ENCODE measurements at regions not wholly inside any gene's neighbourhood (a gene's known extent, or its start where the extent isn't known, plus 50 kb on each side); places are given as distances from the start of the nearest gene placed in this dataset.
"Not testable (repeated sequence)": the region's sequence is repeated elsewhere in the genome, so short reads cannot be mapped to it uniquely, and the experiment has no call there.

GRCh38 chr2:228367356-228367755 is 185.9 kb upstream of the SPHKAP start:
- Histone ChIP-seq H3K4me1 (ENCODE audit: control insufficient read depth in 2 of 2, insufficient read depth in 2 of 2, low read length in 2 of 2) (no peaks in the 10 kb centered on the region), H3K4me3 (ENCODE audit: low read length in 2 of 2) (no peak overlapping the region), H3K9ac (ENCODE audit: low read depth in 1 of 2, low read length in 2 of 2) (no peak overlapping the region), H3K36me3 (ENCODE audit: control insufficient read depth in 2 of 2, insufficient read depth in 2 of 2, low read length in 2 of 2) (no peaks in the 10 kb centered on the region), H3K9me3 (ENCODE audit: control insufficient read depth in 2 of 2, low read length in 2 of 2) (no peaks in the 10 kb centered on the region), H3K27ac (ENCODE audit: low read depth in 2 of 2, low read length in 2 of 2) (no peak overlapping the region), H3K27me3 (ENCODE audit: control insufficient read depth in 2 of 2, insufficient read depth in 2 of 2, low read length in 2 of 2) (no peaks in the 10 kb centered on the region)

DNA sequence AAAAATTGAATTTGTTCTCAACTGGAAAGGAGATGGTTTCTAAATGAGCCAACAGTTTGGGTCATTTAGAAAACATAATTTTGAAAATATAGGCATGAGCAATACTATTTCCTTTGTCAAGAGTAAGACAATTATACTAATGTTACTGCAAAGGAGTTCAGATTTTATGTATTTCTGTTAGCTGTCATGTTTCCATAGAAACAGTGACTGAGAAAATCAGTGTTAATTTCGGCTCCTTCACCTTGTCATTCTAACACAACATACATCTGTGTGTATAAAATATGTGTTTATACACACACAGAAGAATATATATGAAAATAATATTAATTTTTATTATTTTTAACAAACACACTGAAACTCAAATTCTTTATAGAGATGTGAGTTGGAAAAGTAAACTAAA is 178.0 kb upstream of the SPHKAP start:
- H3K9ac ChIP-seq (ENCODE audit: low read depth in 1 of 2, low read length in 2 of 2): no peak overlapping the region
- no peak overlapping the region for H3K27ac ChIP-seq (ENCODE audit: low read depth in 2 of 2, low read length in 2 of 2)
- no peak overlapping the region for H3K4me3 ChIP-seq (ENCODE audit: low read length in 2 of 2)
- no peaks in the 10 kb centered on the region for H3K36me3 ChIP-seq (ENCODE audit: control insufficient read depth in 2 of 2, insufficient read depth in 2 of 2, low read length in 2 of 2)
- H3K27me3 ChIP-seq (ENCODE audit: control insufficient read depth in 2 of 2, insufficient read depth in 2 of 2, low read length in 2 of 2): no peaks in the 10 kb centered on the region
- no peaks in the 10 kb centered on the region for H3K4me1 ChIP-seq (ENCODE audit: control insufficient read depth in 2 of 2, insufficient read depth in 2 of 2, low read length in 2 of 2)
- H3K9me3 ChIP-seq (ENCODE audit: control insufficient read depth in 2 of 2, low read length in 2 of 2): no peaks in the 10 kb centered on the region

- Histone ChIP-seq H3K9me3 (ENCODE audit: control insufficient read depth in 2 of 2, low read length in 2 of 2) (no peaks in the 10 kb centered on the region), H3K9ac (ENCODE audit: low read depth in 1 of 2, low read length in 2 of 2) (no peak overlapping the region), H3K27ac (ENCODE audit: low read depth in 2 of 2, low read length in 2 of 2) (no peak overlapping the region), H3K27me3 (ENCODE audit: control insufficient read depth in 2 of 2, insufficient read depth in 2 of 2, low read length in 2 of 2) (no peaks in the 10 kb centered on the region), H3K4me1 (ENCODE audit: control insufficient read depth in 2 of 2, insufficient read depth in 2 of 2, low read length in 2 of 2) (no peaks in the 10 kb centered on the region), H3K36me3 (ENCODE audit: control insufficient read depth in 2 of 2, insufficient read depth in 2 of 2, low read length in 2 of 2) (no peaks in the 10 kb centered on the region), H3K4me3 (ENCODE audit: low read length in 2 of 2) (no peak overlapping the region)
Measured at GRCh38 chr2:228355897-228356296, 174.4 kb upstream of the SPHKAP start.

- not testable (repeated sequence) for H3K9ac ChIP-seq (ENCODE audit: low read depth in 1 of 2, low read length in 2 of 2); H3K4me1 ChIP-seq (ENCODE audit: control insufficient read depth in 2 of 2, insufficient read depth in 2 of 2, low read length in 2 of 2); H3K36me3 ChIP-seq (ENCODE audit: control insufficient read depth in 2 of 2, insufficient read depth in 2 of 2, low read length in 2 of 2); H3K27ac ChIP-seq (ENCODE audit: low read depth in 2 of 2, low read length in 2 of 2); H3K4me3 ChIP-seq (ENCODE audit: low read length in 2 of 2); H3K9me3 ChIP-seq (ENCODE audit: control insufficient read depth in 2 of 2, low read length in 2 of 2); H3K27me3 ChIP-seq (ENCODE audit: control insufficient read depth in 2 of 2, insufficient read depth in 2 of 2, low read length in 2 of 2)
Measured at GRCh38 chr2:228352980-228353379, 171.5 kb upstream of the SPHKAP start.

- no peaks in the 10 kb centered on the region for H3K27me3 ChIP-seq (ENCODE audit: control insufficient read depth in 2 of 2, insufficient read depth in 2 of 2, low read length in 2 of 2)
- H3K9ac ChIP-seq (ENCODE audit: low read depth in 1 of 2, low read length in 2 of 2): no peak overlapping the region
- H3K27ac ChIP-seq (ENCODE audit: low read depth in 2 of 2, low read length in 2 of 2): no peak overlapping the region
- no peaks in the 10 kb centered on the region for H3K36me3 ChIP-seq (ENCODE audit: control insufficient read depth in 2 of 2, insufficient read depth in 2 of 2, low read length in 2 of 2)
- no peak overlapping the region for H3K4me3 ChIP-seq (ENCODE audit: low read length in 2 of 2)
- no peaks in the 10 kb centered on the region for H3K9me3 ChIP-seq (ENCODE audit: control insufficient read depth in 2 of 2, low read length in 2 of 2)
- no peaks in the 10 kb centered on the region for H3K4me1 ChIP-seq (ENCODE audit: control insufficient read depth in 2 of 2, insufficient read depth in 2 of 2, low read length in 2 of 2)
Measured at GRCh38 chr2:228352048-228352447, 170.6 kb upstream of the SPHKAP start.

- no peaks in the 10 kb centered on the region for H3K9me3 ChIP-seq (ENCODE audit: control insufficient read depth in 2 of 2, low read length in 2 of 2)
- no peaks in the 10 kb centered on the region for H3K36me3 ChIP-seq (ENCODE audit: control insufficient read depth in 2 of 2, insufficient read depth in 2 of 2, low read length in 2 of 2)
- no peak overlapping the region for H3K9ac ChIP-seq (ENCODE audit: low read depth in 1 of 2, low read length in 2 of 2)
- no peaks in the 10 kb centered on the region for H3K27me3 ChIP-seq (ENCODE audit: control insufficient read depth in 2 of 2, insufficient read depth in 2 of 2, low read length in 2 of 2)
- H3K4me3 ChIP-seq (ENCODE audit: low read length in 2 of 2): no peak overlapping the region
- H3K27ac ChIP-seq (ENCODE audit: low read depth in 2 of 2, low read length in 2 of 2): no peak overlapping the region
- no peaks in the 10 kb centered on the region for H3K4me1 ChIP-seq (ENCODE audit: control insufficient read depth in 2 of 2, insufficient read depth in 2 of 2, low read length in 2 of 2)
Measured at GRCh38 chr2:228348516-228349064, 167.1 kb upstream of the SPHKAP start.

DNA sequence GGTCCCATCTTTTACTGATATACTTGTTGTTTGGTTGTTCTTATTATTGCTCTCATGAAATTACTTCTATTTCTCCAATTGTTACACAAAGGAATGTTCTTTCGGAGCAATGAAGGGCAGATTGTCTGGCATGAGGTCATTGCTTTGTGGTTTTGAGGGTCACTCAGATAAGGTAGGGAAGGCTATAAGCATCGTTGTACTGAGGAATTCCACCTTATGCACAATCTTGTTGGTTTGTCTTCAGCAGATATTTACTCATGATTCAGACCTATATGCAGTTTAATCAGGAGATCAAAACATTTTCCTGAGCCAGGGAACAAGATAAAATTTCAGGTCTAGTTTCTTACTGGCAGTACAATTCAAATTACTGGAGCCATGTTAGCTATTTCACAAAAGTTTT is 163.0 kb upstream of the SPHKAP start:
- Histone ChIP-seq H3K27ac (ENCODE audit: low read depth in 2 of 2, low read length in 2 of 2) (no peak overlapping the region), H3K9me3 (ENCODE audit: control insufficient read depth in 2 of 2, low read length in 2 of 2) (no peaks in the 10 kb centered on the region), H3K9ac (ENCODE audit: low read depth in 1 of 2, low read length in 2 of 2) (no peak overlapping the region), H3K4me1 (ENCODE audit: control insufficient read depth in 2 of 2, insufficient read depth in 2 of 2, low read length in 2 of 2) (no peaks in the 10 kb centered on the region), H3K4me3 (ENCODE audit: low read length in 2 of 2) (no peak overlapping the region), H3K36me3 (ENCODE audit: control insufficient read depth in 2 of 2, insufficient read depth in 2 of 2, low read length in 2 of 2) (no peaks in the 10 kb centered on the region), H3K27me3 (ENCODE audit: control insufficient read depth in 2 of 2, insufficient read depth in 2 of 2, low read length in 2 of 2) (no peaks in the 10 kb centered on the region)

GRCh38 chr2:228339525-228339924 is 158.0 kb upstream of the SPHKAP start:
- H3K36me3 ChIP-seq (ENCODE audit: control insufficient read depth in 2 of 2, insufficient read depth in 2 of 2, low read length in 2 of 2): no peaks in the 10 kb centered on the region
- H3K27me3 ChIP-seq (ENCODE audit: control insufficient read depth in 2 of 2, insufficient read depth in 2 of 2, low read length in 2 of 2): no peaks in the 10 kb centered on the region
- H3K27ac ChIP-seq (ENCODE audit: low read depth in 2 of 2, low read length in 2 of 2): no peak overlapping the region
- H3K4me3 ChIP-seq (ENCODE audit: low read length in 2 of 2): no peak overlapping the region
- H3K9ac ChIP-seq (ENCODE audit: low read depth in 1 of 2, low read length in 2 of 2): no peak overlapping the region
- H3K9me3 ChIP-seq (ENCODE audit: control insufficient read depth in 2 of 2, low read length in 2 of 2): no peaks in the 10 kb centered on the region
- H3K4me1 ChIP-seq (ENCODE audit: control insufficient read depth in 2 of 2, insufficient read depth in 2 of 2, low read length in 2 of 2): no peaks in the 10 kb centered on the region

- Histone ChIP-seq H3K4me1 (ENCODE audit: control insufficient read depth in 2 of 2, insufficient read depth in 2 of 2, low read length in 2 of 2) (no peaks in the 10 kb centered on the region), H3K9ac (ENCODE audit: low read depth in 1 of 2, low read length in 2 of 2) (no peak overlapping the region), H3K4me3 (ENCODE audit: low read length in 2 of 2) (no peak overlapping the region), H3K36me3 (ENCODE audit: control insufficient read depth in 2 of 2, insufficient read depth in 2 of 2, low read length in 2 of 2) (no peaks in the 10 kb centered on the region), H3K27me3 (ENCODE audit: control insufficient read depth in 2 of 2, insufficient read depth in 2 of 2, low read length in 2 of 2) (no peaks in the 10 kb centered on the region), H3K27ac (ENCODE audit: low read depth in 2 of 2, low read length in 2 of 2) (no peak overlapping the region), H3K9me3 (ENCODE audit: control insufficient read depth in 2 of 2, low read length in 2 of 2) (no peaks in the 10 kb centered on the region)
Measured at GRCh38 chr2:228334180-228334579, 152.7 kb upstream of the SPHKAP start.

DNA sequence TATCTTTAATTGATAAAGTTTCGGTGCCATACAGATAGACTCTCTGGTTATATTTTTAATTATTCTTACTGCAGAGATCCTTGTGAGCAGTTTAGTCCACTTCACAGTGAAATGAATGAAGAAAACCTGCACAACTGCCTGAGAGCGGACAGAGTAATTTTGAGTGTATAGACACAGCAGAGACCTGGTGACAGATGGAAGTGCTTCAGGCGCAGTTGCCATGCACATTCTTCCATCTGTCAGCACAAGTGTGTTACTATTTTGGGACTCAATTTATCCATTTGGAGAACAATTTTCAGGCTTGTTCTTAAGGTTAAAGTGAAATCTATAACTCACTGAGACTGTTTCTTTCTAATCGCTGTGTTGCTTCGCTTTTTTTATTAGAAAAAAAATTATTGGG is 147.8 kb upstream of the SPHKAP start:
- Histone ChIP-seq H3K4me3 (ENCODE audit: low read length in 2 of 2) (no peak overlapping the region), H3K9ac (ENCODE audit: low read depth in 1 of 2, low read length in 2 of 2) (no peak overlapping the region), H3K36me3 (ENCODE audit: control insufficient read depth in 2 of 2, insufficient read depth in 2 of 2, low read length in 2 of 2) (no peaks in the 10 kb centered on the region), H3K27me3 (ENCODE audit: control insufficient read depth in 2 of 2, insufficient read depth in 2 of 2, low read length in 2 of 2) (no peaks in the 10 kb centered on the region), H3K9me3 (ENCODE audit: control insufficient read depth in 2 of 2, low read length in 2 of 2) (no peaks in the 10 kb centered on the region), H3K27ac (ENCODE audit: low read depth in 2 of 2, low read length in 2 of 2) (no peak overlapping the region), H3K4me1 (ENCODE audit: control insufficient read depth in 2 of 2, insufficient read depth in 2 of 2, low read length in 2 of 2) (no peaks in the 10 kb centered on the region)

GRCh38 chr2:228321015-228321414 is 139.5 kb upstream of the SPHKAP start:
- Histone ChIP-seq H3K36me3 (ENCODE audit: control insufficient read depth in 2 of 2, insufficient read depth in 2 of 2, low read length in 2 of 2) (no peaks in the 10 kb centered on the region), H3K4me1 (ENCODE audit: control insufficient read depth in 2 of 2, insufficient read depth in 2 of 2, low read length in 2 of 2) (no peaks in the 10 kb centered on the region), H3K9me3 (ENCODE audit: control insufficient read depth in 2 of 2, low read length in 2 of 2) (no peaks in the 10 kb centered on the region), H3K27me3 (ENCODE audit: control insufficient read depth in 2 of 2, insufficient read depth in 2 of 2, low read length in 2 of 2) (no peaks in the 10 kb centered on the region), H3K4me3 (ENCODE audit: low read length in 2 of 2) (no peak overlapping the region), H3K9ac (ENCODE audit: low read depth in 1 of 2, low read length in 2 of 2) (no peak overlapping the region), H3K27ac (ENCODE audit: low read depth in 2 of 2, low read length in 2 of 2) (no peak overlapping the region)

Measured in mucosa of rectum (tissue), 2 donors.